ENCODE measurements at regions not wholly inside any gene's neighbourhood (a gene's known extent, or its start where the extent isn't known, plus 50 kb on each side); places are given as distances from the start of the nearest gene placed in this dataset.
"Not testable (repeated sequence)": the region's sequence is repeated elsewhere in the genome, so short reads cannot be mapped to it uniquely, and the experiment has no call there.

GRCh38 chr1:99504287-99504686, 141.6 kb upstream of the PALMD start:
- DNase-seq, result no peak

- no peak for DNase-seq
Observed at GRCh38 chr1:99506631-99507030, 139.3 kb upstream of the PALMD start.

- not testable (repeated sequence) for DNase-seq
Observed at GRCh38 chr1:99507446-99507845, 138.5 kb upstream of the PALMD start.

GRCh38 chr1:99507906-99508732, 137.8 kb upstream of the PALMD start:
- no peak for DNase-seq

- not testable (repeated sequence) for DNase-seq
Observed at GRCh38 chr1:99508733-99509445, 137.0 kb upstream of the PALMD start.

- DNase-seq, result not testable (repeated sequence)
Observed at GRCh38 chr1:99514823-99515552, 130.9 kb upstream of the PALMD start.

GRCh38 chr1:99516141-99516540, 129.8 kb upstream of the PALMD start:
- no peak for DNase-seq

- no peak for DNase-seq
Observed at GRCh38 chr1:99520121-99520520, 125.8 kb upstream of the PALMD start.

GRCh38 chr1:99525331-99525730, 120.6 kb upstream of the PALMD start:
- DNase-seq, result no peak

- DNase-seq, result no peak
Observed at GRCh38 chr1:99527078-99527477, 118.8 kb upstream of the PALMD start.

- no peak for DNase-seq
Observed at GRCh38 chr1:99527545-99527944, 118.4 kb upstream of the PALMD start.

- no peak for DNase-seq
Observed at GRCh38 chr1:99529002-99529401, 116.9 kb upstream of the PALMD start.

- DNase-seq, result no peak
Observed at GRCh38 chr1:99531578-99532275, 114.2 kb upstream of the PALMD start.

- no peak for DNase-seq
Observed at GRCh38 chr1:99532276-99532580, 113.7 kb upstream of the PALMD start.

- no peak for DNase-seq
Observed at GRCh38 chr1:99533909-99534637, 111.8 kb upstream of the PALMD start.

- no peak for DNase-seq
Observed at GRCh38 chr1:99534638-99534930, 111.3 kb upstream of the PALMD start.

GRCh38 chr1:99535470-99536164, 110.3 kb upstream of the PALMD start:
- no peak for DNase-seq

- no peak for DNase-seq
Observed at GRCh38 chr1:99537886-99538617, 107.9 kb upstream of the PALMD start.

- DNase-seq, result no peak
Observed at GRCh38 chr1:99538618-99538956, 107.3 kb upstream of the PALMD start.

- DNase-seq, result no peak
Observed at GRCh38 chr1:99539131-99539530, 106.8 kb upstream of the PALMD start.

GRCh38 chr1:99540744-99541143, 105.2 kb upstream of the PALMD start:
- DNase-seq, result no peak

Data from activated CD4-positive, alpha-beta T cell treated with anti-CD3 and anti-CD28 coated beads, Interleukin-2, Interleukin-6, amounts not matched to agents 100 ng/mL and 50 ng/mL, durations not matched to agents 16 hours and 8 hours (primary cell).